Left ventricle myocardium superior (tissue), 1 donor: ENCODE measurements at regions not wholly inside any gene's neighbourhood (a gene's known extent, or its start where the extent isn't known, plus 50 kb on each side); places are given as distances from the start of the nearest gene placed in this dataset.

Experiments
- ATAC-seq: fragments of 200-7000 bp; cut with Tn5 transposase; one replicate; pipeline ENCODE4 v1.9.1; 2020; ENCODE audit warnings: mild to moderate bottlenecking, moderate library complexity
- DNase-seq: peaks from one replicate; pipeline ENCODE4 v3.0.0-alpha.2; 2020
- intact Hi-C: fragments of 100-400 bp; cut with micrococcal nuclease; formaldehyde crosslinking; loops from one replicate; pipeline ENCODE4 v1.11.0; 2022
- donor health status: DM: no; HTN: yes; CAD: no; lungs with severe emphysema.

DNA sequence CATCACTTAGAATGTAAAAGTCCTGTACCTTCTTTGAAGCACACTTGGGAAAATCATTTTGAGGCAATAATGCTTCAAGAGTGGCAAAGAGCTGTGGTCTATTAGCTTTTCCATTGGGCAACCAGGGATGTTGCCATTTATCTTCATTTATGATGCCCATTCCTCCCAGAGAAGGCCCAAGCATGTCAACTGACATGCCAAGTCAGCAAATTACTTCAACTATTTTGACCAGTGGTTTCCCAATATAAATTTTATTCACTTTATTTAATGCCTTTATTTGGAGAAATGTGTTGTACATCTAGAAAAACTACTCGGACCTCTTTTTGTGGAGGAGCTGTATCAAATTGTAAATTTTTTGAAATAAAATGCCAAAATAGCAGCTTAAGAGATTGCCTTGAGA is 164.1 kb upstream of the PCSK2 start:
- DNase-seq (no peak), ATAC-seq (no peak)
- intact Hi-C loops, result no loop called here

GRCh38 chr20:17066902-17067301 is 159.9 kb upstream of the PCSK2 start:
- no peak for DNase-seq
- intact Hi-C loops, result no loop called here
- no peak for ATAC-seq

DNA sequence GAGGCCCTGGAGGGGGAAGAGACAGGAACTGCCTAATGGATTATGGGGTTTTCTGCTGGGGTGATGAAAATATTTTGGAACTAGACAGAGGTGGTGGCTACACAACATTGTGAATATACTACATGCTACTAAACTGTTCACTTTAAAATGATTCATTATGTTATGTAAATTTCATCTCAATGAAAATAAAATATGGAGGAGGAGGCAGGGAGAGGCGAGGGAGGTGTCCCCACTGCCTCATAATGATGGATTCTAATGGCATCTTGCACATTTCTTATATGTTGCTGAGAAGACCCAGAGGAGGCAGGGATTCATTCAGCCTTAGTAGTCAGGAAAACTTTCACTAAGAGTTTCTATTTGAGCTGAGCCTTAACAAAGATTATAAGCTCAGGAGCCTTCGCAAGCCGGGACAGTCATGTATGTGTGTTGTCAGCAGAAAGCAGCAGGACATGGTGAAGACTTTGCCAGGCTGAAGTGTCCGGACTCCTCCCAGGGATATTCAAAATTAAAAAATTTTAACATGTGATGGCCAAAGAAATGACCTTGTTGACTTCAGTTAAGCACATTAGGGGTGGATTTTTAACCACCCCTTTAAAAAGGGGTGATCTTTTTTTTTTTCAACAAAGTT is 158.6 kb upstream of the PCSK2 start:
- DNase-seq (no peak), ATAC-seq (no peak)
- intact Hi-C loops, result no loop called here

- intact Hi-C loops, result no loop called here
Observed at GRCh38 chr20:17077030-17077429, 149.8 kb upstream of the PCSK2 start.

GRCh38 chr20:17083738-17084137 is 143.1 kb upstream of the PCSK2 start:
- no peak for DNase-seq
- intact Hi-C loops, result no loop called here
- ATAC-seq, result no peak

More at GRCh38 chr20:17077030-17077429, 149.8 kb upstream of the PCSK2 start:
- ATAC-seq (no peak), DNase-seq (no peak)

DNA sequence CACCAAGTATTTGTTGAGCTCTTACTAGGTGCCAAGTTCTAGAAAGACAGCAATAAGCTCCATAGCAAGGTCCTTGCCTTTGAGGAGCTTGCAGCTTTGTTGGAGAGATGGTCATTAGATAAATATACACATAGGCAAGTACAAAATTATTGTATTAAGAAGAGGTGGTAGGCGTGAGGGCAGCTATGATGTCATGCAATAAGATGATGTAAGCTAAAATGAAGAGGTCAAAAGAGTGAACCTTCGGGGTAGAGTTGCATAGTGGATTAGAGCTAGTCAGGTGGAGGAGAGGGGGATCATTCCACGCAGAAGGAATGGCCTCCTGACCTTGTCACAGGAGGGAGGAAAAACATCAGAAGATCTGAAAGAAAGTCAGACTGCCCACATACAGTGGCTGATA is 141.9 kb upstream of the PCSK2 start:
- intact Hi-C loops, result no loop called here
- DNase-seq (no peak), ATAC-seq (no peak)

- DNase-seq (no peak), ATAC-seq (no peak)
- intact Hi-C loops, result no loop called here
Observed at GRCh38 chr20:17093782-17094181, 133.1 kb upstream of the PCSK2 start.

DNA sequence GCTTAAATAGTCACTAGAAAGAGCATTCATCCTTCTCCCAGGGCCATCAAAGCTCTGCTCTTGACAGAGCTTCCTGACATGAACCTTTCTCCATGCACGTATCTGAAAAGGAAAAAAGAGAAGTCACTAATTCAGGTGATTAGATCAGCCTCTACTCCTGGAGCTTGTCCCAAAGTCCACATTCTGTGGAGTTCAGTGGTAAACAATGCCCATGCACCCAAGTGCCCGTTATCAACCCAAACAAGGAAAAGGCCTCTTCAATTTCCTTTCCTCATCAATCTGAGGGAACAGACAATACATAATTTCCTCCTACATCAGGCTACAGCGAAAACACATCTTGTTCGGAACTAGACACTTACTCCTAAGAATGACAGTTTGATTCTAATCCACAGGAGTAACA is 129.2 kb upstream of the PCSK2 start:
- intact Hi-C loops, result no loop called here
- DNase-seq (no peak), ATAC-seq (no peak)

- DNase-seq (no peak), ATAC-seq (no peak)
- intact Hi-C loops, result no loop called here
Observed at GRCh38 chr20:17100506-17100905, 126.3 kb upstream of the PCSK2 start.

DNA sequence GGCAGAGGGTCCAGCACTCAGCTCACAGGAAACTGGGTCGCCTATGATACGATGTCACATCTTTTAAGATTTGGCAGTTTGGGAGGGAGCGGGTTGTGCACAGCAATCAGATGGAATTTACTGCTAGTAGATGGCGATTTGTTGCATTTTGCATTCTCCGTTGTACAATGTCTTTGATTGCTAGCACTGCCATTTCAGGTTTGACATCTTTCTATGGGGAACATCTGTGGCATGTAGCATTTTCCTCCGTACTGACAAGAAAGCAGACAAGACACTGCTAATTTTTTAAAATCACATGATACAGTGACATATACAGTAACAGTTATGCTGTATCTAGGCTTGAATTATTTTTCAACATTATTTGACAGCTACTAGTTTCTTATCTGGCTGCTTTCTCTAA is 119.7 kb upstream of the PCSK2 start:
- no peak for DNase-seq
- intact Hi-C loops, result no loop called here
- ATAC-seq, result no peak

DNA sequence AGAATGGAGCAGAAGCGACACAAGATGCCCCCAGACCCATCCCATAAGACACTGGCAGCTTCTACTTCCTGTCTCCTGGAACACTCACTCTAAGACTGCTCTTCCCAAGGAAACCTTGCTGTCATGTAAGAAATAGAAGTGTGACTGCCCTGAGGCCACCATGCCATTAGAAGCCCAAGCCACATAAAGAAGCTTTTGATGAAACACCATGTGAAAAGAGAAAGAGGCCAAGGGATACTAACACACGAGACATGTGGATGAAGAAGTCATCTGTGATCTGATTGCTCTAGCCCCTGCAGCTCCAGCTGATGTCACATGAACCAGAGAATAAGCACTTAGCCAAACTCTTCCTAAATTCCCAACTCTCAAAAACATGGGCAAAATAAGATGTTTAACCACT is 117.9 kb upstream of the PCSK2 start:
- intact Hi-C loops, result no loop called here
- ATAC-seq (no peak), DNase-seq (no peak)

- intact Hi-C loops, result no loop called here
- no peak for DNase-seq
- ATAC-seq, result no peak
Observed at GRCh38 chr20:17109307-17109706, 117.5 kb upstream of the PCSK2 start.

GRCh38 chr20:17128206-17128605 is 98.6 kb upstream of the PCSK2 start:
- ATAC-seq (no peak), DNase-seq (no peak)
- intact Hi-C loops, result no loop called here

DNA sequence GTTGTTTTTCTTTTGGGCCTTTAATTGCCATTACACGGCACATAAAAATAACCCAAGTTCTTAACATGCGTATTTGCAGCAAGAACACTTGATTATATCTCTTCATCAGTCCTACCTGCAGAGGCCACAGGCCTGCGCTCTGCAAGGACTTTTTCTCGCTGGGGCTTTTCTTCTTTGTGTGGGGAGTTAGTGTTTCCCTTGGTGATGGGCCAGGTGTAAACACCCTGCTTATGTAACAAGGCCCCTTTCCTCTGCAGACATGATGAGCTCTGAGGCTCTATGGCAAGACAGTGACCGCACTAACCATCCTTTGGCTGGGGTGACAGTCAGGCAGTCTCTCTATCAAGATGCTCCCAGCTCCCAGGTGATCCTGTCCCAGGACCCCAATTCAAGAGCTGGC is 97.8 kb upstream of the PCSK2 start:
- ATAC-seq, result no peak

DNA sequence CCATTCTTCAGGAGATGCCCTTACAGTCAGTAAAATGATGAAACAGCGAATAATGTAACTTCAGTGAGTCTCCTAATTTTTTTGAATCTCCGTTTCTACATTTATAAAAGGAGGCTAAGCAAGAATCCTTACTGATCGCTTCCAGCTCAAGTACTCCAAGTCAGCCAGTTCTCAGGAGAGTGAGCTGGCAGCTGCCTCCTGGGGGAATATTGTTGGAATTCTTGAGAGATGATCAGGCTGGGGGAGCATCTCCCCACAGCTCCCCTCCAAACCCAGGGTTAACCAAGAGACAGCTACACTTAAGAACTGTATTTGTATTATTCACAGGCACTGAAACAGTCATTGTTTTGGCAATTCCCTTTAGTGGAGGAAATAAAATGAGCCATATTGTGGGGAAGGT is 89.1 kb upstream of the PCSK2 start:
- intact Hi-C loops, result no loop called here
- no peak for ATAC-seq

More for the DNA sequence above, 97.8 kb upstream of the PCSK2 start:
- intact Hi-C loops, result no loop called here
- no peak for DNase-seq

GRCh38 chr20:17138237-17138636 is 88.6 kb upstream of the PCSK2 start:
- intact Hi-C loops, result no loop called here
- DNase-seq (no peak), ATAC-seq (no peak)

More for the DNA sequence above, 89.1 kb upstream of the PCSK2 start:
- no peak for DNase-seq

- ATAC-seq, result no peak
- intact Hi-C loops, result no loop called here
Observed at GRCh38 chr20:17140894-17141293, 85.9 kb upstream of the PCSK2 start.

DNA sequence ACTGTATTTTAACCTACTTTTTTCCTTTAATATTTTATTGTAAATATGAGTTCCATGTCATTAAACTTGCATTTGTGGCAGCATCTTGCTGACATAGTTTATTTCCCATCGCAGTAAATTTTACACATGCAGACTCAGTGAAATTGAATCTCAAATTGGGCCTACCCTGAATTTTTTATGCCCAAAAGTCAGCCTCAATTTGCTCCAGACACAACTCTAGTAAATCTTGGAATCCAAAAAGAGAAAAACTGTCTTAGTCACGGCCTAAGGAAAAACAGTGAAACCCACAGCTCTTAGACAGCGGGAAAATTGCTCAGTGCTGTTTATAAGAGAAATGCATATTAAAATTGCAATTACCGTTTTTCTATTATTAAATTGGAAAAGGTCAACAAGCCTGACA is 85.3 kb upstream of the PCSK2 start:
- ATAC-seq (no peak), DNase-seq (no peak)
- intact Hi-C loops, result no loop called here

More at GRCh38 chr20:17140894-17141293, 85.9 kb upstream of the PCSK2 start:
- no peak for DNase-seq

- no peak for ATAC-seq
- intact Hi-C loops, result no loop called here
Observed at GRCh38 chr20:17142666-17143065, 84.2 kb upstream of the PCSK2 start.

GRCh38 chr20:17150858-17151257 is 76.0 kb upstream of the PCSK2 start:
- intact Hi-C loops, result no loop called here

More at GRCh38 chr20:17142666-17143065, 84.2 kb upstream of the PCSK2 start:
- no peak for DNase-seq

GRCh38 chr20:17155401-17155800 is 71.4 kb upstream of the PCSK2 start:
- DNase-seq, result no peak
- ATAC-seq, result no peak
- intact Hi-C loops, result no loop called here

More at GRCh38 chr20:17150858-17151257, 76.0 kb upstream of the PCSK2 start:
- ATAC-seq (no peak), DNase-seq (no peak)

DNA sequence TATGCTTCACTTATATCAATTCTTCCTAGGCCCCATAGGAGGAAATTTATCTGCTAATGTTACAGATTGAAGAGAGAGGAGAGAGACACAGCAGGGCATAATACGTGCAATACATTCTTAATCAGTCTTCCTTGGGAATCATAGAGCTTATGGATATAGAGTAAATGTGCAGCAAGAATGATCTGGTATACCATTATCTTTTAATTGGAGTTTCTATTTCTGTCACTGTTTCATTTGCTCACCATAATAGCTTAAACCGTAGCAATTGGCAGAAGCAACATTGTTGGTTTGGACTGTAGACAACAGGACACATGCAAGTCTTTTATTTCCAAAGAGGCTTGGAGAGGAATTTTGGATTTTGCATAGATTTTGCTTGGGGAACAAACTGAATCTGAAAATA is 68.1 kb upstream of the PCSK2 start:
- no peak for DNase-seq

More for the DNA sequence above, 68.1 kb upstream of the PCSK2 start:
- intact Hi-C loops, result no loop called here
- ATAC-seq, result no peak
